ENCODE measurements at regions not wholly inside any gene's neighbourhood (a gene's known extent, or its start where the extent isn't known, plus 50 kb on each side); places are given as distances from the start of the nearest gene placed in this dataset.

DNA sequence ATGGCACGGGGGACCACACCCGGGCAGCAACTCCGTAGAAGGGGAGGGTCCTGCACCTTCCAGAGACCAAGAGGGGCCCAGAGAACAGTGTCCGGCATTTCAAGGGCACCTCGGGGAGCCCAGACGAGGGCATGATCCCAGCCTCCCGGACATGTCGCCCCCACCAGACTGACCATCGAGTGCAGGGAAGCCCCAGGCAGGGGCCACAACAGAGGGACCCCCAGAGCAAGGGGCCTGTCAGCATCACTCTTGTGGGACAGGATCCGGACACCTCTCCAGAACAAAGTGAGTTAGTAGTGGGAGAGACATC lies 50.4 kb upstream of the CTDP1 start:
- POLR2A ChIA-PET = no interaction called here
- CTCF ChIA-PET = interaction anchor here (1.2 kb wide), 1 partner anchor 250 kb away, joined by 3 read pairs; no protein-coding TSS in a partner anchor
- no peak for DNase-seq (ENCODE audit: low read depth, low spot score)
- no peak overlapping the region for H3K4me3 ChIP-seq (ENCODE audit: low read depth, low read length)
- TF ChIP-seq, protein P1, sequence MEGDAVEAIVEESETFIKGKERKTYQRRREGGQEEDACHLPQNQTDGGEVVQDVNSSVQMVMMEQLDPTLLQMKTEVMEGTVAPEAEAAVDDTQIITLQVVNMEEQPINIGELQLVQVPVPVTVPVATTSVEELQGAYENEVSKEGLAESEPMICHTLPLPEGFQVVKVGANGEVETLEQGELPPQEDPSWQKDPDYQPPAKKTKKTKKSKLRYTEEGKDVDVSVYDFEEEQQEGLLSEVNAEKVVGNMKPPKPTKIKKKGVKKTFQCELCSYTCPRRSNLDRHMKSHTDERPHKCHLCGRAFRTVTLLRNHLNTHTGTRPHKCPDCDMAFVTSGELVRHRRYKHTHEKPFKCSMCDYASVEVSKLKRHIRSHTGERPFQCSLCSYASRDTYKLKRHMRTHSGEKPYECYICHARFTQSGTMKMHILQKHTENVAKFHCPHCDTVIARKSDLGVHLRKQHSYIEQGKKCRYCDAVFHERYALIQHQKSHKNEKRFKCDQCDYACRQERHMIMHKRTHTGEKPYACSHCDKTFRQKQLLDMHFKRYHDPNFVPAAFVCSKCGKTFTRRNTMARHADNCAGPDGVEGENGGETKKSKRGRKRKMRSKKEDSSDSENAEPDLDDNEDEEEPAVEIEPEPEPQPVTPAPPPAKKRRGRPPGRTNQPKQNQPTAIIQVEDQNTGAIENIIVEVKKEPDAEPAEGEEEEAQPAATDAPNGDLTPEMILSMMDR (IDR thresholded peaks at IDR 0.05; ENCODE audit: insufficient read depth, low read length, missing control alignments) = no peak

DNA sequence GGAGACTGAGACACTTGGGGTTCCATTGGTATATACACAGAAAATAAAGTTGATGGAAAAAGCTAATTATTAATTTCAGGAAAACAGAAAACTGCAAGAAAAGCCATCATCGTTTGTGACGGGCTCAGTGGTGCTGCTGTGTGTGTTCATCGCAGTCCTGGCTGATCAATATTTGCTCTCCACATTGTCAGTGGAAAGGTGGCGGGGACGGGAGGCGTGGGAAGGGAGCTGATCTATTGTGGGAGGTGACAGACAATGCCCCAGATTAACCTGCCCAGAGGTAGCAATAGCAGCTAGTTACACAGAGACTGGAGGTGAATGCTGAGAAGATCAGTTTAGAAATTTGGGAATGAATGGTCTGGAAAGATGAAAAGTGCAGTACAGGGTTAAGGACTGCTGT lies 50.0 kb upstream of the CTDP1 start:
- POLR2A ChIA-PET = no interaction called here
- TF ChIP-seq, protein P1 (IDR thresholded peaks at IDR 0.05; ENCODE audit: insufficient read depth, low read length, missing control alignments) = no peak
- no peak overlapping the region for H3K4me3 ChIP-seq (ENCODE audit: low read depth, low read length)
- CTCF ChIA-PET = interaction anchor here (1.2 kb wide), 1 partner anchor 251 kb away, joined by 3 read pairs; no protein-coding TSS in a partner anchor
- no peak for DNase-seq (ENCODE audit: low read depth, low spot score)

All from AG04449 (cell line).